ENCODE measurements at regions not wholly inside any gene's neighbourhood (a gene's known extent, or its start where the extent isn't known, plus 50 kb on each side); places are given as distances from the start of the nearest gene placed in this dataset.

GRCh38 chrX:45524296-45524695 lies 323.6 kb upstream of the DIPK2B start:
- TF ChIP-seq CTCF (IDR thresholded peaks at IDR 0.05; ENCODE audit: low read length) (no peak), EZH2 (IDR thresholded peaks at IDR 0.05; ENCODE audit: borderline replicate concordance, low read length) (no peak)

Measured in OCI-LY1 (cell line).